ENCODE measurements at regions not wholly inside any gene's neighbourhood (a gene's known extent, or its start where the extent isn't known, plus 50 kb on each side); places are given as distances from the start of the nearest gene placed in this dataset.

DNA sequence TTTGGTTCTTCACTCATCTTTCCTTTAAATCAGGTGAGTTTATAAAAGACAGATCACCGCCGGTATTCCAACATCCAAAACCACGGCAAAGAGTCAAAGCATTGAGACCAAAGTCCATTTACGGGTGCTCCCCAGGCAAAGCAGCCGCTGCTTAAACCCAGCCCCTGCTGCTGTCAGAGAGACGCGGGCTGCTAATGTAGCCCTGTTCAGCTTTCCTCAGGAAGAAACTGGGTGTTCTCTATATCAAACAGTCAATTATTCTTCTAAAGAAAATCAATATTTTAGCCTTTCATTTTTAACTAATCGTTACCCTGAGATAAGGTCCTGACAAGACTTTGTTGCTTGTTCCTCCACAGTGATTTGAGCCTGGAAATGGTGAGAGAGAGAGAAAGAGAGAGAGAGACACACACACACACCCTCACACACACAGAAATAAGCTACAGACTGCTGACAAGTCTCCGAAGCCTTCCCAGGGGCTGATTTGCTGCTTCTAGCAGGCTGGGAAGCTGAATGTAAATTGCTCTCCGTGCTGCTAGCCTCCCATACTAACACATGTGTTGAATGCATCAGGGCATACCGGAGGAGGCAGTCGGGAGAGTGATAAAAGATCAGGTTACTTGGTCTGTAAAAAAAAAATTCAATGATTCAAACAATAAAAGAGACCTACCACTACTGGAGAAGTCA is 183.0 kb upstream of the ANK3 start:
- peak in 46 of 58 donors; percentile 3 to 78 (median 40) for DNase-seq

DNA sequence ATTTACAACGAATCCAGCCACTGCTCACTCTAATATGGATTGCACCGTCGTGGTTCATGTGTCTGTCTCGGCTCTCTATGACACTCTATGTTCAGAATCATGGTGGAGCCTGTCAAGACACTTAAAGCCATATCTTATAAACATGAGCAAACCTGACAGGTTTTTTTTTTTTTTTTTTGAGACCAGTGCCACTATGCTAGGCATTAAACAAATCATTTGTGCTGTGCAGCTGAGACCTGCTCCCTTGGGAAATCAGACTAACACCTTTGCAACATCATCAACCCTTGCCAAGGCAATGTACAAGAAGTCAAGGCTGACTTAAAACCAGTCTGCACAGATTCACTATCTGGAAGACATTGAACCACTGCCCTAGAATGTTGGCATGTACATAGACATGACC is 181.2 kb upstream of the ANK3 start:
- DNase-seq = peak in 1 of 58 donors; percentile 8

DNA sequence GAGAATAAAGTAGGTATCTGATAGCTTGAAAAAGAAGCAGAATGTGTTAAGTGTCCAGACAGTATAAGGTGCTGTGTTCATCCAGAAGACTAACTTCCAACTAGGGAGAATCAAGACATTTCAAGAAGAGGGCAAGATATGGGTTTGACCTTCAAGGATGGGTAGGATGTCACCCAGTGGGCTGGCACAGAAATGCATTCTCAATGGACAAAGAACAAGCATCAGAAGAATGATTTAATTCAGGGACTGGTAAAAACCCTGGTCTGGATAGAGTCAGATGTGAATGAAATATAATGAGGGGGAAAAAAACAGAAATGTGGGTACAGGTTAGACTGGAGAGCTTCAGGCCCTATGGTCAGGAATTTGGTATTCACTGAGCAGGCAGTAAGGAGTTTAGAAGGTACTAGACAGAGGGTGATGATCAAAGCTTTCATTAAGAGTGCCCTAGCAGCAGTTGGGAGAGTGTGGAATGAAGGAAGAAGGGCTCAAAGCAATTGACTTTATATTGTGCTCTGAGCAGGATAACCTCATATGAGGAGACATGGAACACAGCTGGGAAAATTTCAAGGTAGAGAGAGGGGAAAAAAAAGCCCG is 180.7 kb upstream of the ANK3 start:
- DNase-seq = peak in 15 of 58 donors; percentile 1 to 57 (median 22)

DNA sequence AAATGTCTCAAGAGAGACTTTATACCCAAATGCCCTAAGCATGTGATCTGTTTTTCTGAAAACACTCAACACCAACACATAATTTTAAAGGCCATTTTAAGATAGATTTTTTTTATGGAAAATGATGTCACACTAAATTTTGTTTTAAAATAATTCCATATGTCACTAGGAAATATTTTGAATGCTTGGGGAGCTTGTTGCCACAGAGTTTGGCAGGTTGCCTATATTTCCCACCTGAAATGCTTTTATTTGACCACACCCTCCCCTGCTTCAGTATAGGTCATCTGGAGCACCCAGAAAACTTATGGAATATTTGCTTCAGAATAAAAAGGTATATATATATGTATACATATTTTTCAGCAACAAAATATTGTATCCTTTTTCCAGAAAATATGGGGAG is 180.0 kb upstream of the ANK3 start:
- DNase-seq = no peak

DNA sequence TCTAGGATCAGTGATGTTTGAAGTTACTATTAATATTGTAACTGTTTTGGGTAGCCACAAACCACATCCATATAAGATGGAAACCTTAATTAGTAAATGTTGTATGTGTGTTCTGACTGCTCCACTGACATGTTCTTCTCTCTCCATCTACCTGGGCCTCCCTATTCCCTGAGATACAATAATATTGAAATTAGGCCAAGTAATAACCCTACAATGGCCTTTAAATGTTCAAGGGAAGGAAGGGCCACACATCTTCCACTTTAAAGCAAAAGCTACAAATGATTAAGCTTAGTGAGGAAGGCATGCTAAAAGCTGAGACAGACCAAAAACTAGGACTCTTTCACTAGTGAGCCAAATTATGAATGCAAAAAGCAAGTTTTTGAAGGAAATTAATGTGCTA is 176.4 kb upstream of the ANK3 start:
- DNase-seq = no peak

DNA sequence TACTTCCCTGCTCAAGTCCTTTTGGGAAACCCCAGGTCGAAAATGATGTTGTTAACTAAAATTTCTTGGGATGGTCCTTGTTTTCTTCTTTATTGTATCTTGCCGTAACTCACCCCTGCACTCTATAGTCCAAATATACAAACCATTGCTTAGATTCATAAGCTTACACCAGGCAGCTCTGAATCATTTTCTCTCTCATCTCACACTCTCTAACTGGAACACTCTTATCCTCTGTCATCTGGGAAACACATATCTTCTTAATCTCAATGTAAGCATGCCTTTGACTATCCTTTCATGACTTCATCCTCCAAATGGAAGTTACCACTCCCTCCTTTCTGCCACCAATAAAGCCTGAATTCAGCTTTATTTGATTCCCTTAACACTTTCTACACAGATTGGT is 175.8 kb upstream of the ANK3 start:
- DNase-seq = no peak

DNA sequence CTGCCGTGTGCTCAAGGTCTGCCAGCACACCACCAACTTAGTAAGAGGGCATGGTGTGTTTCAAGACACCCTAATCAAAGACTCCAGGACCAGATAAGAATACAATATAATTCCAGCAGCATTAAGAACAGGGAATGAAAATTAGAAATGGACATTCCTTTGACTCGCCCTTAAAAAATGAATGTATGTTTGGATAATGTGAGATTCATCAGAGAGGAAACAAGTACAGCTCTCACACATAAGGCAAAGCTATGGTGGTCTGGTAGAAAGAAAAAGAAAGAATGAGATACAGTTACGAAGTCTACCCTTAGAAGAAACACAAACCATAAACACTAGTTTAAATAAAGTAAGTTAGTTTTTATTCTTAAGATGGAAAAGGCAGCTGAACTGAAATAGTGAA is 174.8 kb upstream of the ANK3 start:
- no peak for DNase-seq

DNA sequence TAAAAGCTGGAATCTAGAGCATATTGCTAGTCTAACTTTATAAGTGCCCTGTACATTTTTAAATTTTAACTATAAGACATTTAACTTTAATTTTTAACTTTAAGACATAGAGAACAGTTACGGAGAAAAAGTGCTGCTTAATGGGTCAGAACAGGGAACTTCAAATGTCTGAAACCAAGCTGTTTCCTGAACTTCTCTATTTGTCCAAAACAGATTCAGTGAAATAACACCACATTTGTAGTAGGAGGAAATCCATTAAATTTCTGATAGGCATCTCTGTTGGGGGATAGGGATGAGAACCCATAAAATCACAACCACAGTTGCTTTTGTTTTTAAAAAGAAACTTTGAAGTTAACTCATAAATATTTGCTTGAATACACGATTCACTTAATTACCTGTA is 170.8 kb upstream of the ANK3 start:
- DNase-seq = no peak

DNA sequence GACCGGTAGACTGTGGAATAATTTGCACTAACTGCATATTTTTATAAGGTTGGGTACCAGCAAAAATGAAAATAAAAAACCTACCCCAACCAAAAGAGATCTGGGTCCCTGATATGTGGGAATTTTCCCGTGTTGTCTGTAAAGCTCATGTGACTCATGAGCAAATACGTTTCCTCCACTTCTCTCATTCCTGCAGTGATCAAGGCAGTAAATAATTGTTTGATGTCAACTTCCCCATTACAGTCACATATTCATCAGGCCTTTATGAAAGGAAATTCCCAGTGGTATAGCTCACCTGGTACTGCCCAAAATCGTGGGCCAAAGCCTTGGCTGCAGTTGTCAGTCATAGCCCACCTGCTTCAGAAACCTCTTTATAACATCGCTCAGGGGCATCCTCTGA is 166.0 kb upstream of the ANK3 start:
- DNase-seq = no peak

DNA sequence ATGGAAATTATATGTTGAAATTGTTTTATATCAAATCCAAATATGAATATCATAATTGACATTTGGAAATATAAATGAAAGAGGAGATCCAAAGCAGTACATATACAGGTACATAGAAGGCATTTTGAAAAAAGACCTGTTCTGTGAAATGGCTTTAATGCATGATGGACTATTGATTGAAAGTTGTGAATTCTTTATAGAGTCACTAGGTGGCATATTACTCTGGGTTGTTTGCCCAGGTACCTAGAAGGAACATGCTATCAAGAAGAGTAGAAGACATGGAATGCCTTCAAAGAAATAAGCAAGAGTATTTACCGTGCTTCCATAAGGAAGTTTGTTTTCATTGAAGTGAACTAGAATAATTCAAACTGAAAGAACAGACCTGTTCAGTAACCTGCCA is 160.0 kb upstream of the ANK3 start:
- no peak for DNase-seq

DNA sequence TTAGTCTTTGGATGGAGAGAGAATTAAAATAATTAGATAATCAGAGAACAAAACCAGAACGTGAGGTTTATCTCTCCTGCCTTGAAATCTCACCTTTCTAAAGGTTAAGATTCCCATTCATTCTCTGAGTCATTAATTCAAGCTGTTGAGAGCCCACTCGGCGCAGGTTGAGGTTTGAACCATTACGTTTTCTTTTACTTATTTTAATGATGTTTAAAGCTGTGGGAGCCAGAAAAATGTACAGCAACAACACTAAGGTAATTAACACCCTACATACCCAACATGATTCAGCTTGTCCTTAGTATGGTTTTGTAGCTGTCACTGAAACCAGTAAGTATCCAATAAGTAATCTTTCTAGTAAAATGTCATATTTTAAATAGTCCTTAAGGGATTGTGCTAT is 153.0 kb upstream of the ANK3 start:
- DNase-seq = no peak

DNA sequence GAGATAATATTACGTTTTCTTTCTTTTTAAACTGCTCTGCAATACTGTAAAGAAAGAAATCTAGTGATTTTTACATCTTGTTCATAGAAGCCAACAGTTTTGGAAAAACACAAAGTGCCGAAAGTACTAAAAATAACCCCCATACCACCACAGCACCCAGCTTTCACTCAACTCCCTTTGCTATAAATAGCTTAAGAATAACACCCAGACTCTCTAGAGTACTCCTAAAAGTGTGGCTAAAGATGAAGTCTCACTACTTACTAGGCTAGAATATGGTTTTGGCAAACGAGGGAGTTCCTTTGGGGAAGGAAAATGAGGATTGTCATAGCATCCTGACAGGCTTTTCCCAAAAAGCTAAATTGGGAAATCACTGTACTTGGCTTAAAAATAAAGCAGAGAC is 151.8 kb upstream of the ANK3 start:
- no peak for DNase-seq

DNA sequence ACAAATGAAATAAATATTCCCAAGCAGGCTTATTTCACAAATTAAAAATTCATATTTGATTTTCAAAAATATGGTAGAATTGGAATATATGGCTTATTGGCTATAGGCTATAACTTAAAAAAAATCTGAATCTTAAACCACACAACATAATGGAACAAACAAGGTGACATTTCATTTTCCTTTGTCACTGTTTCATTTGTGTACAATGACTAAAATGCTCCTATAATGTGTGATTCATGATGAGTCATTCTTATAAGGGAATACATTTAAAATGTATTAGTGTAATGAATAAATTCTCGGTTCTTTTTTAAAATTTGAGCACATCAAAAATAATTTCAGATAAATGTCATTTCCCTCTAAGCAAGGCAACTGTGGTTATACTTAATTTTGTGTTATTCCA is 148.0 kb upstream of the ANK3 start:
- no peak for DNase-seq

DNA sequence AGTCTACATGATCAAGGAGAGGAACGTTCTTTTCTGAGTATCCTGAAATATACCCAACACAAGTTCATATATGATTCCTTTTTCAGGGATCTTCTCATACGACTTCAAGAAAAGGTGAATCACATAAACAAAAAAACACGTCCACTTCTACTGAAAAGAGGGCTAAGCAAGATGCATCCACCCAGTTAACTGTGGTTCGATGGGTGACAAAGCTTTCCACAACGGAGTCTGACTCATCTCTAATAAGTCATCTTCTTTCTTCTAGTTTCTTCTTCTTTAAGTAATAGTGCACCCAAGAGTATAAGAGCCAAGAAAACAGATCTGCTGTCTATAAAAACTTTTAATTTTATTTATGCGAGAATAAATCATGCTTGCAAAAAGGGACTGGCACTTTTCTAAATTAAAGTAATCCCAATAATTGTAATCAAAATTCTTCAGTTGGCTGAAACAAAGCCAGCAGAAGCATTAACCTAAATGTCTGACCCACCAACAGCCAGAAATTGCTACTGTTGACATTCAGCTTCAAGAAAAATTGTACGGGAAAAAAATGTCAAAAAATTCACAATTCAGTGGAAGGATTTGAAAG is 146.9 kb upstream of the ANK3 start:
- no peak for DNase-seq

DNA sequence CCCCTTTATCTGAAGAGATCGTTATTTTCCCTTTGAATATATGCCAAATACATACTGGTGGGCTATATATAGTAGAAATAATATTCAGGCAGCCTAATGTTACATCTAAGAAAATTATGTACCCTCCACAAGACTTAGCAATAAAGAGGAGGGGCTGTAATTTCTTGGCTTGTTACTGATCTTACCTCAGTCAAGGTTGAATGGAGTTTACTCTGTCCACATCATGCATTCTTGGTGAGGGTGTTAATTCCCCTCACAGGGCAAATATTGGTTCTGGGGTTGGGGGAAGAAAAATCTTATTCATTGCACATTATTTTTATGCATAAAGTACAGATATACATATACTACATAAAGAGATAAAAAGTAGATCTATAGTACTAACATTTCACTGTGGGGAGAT is 145.8 kb upstream of the ANK3 start:
- DNase-seq = no peak

DNA sequence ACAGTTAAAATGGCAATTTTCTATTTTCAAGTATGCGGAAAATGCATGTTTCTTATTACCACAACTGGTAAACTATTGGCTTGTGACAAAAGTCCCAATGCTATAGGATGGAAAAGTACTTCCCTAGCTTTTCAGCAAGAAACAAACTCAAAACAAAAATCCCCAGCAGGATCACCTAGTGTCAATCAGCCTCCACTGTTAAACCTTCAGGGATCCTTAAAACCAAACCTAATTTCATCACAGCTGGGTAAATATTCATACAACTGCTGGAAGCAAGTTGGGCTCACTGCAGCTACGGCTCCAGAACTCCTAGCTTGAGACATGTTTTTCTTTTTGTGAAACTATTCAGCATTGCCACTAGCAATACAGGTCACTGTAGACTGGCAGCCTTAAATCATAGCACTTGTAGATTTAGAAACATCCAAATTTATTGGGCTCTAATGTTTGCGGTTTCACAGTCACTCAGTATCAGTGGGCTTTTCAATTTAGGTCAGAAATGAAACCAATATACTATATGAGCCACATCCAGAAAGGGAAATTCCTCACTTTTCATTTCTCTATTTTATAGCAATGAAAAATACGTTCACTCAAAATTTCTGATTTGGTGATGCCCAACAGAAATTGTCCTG is 145.2 kb upstream of the ANK3 start:
- peak in 1 of 58 donors; percentile 6 for DNase-seq

DNA sequence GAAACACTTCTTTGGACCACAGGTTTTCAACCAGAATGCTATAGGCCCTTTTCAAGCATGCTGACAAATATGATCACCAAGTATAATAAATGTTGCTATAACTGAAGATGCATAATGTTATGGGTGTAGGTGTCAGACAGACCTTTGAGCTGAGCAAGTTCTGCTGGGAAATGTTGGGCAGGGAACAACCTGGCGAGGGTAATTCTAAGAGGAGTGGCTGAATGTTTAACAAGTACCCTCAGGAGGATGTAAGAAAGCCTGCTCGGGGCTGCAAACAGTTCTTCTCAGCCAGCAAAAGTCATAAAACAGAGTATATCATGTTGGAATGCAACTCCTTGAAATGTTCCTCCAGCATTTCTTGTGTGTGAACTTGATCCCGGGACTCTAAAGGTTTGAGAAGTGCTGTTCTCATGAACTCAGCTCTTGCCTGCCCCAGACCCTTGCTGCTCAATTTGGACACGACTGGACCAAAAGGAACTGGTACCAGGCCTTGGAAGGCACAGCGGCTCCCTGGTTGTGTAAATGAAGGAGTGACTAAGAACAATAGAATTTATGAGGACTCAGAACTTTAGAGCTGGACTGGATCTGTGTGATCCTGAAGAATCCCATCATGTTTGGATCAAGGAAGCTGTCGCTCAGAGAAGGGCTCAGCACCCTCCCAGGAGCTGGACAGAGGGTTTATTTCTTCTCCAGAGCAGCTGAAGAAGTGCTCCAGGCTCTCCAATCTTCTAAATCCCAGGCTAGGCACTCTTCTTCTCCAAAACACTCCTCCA is 143.2 kb upstream of the ANK3 start:
- DNase-seq = no peak

DNA sequence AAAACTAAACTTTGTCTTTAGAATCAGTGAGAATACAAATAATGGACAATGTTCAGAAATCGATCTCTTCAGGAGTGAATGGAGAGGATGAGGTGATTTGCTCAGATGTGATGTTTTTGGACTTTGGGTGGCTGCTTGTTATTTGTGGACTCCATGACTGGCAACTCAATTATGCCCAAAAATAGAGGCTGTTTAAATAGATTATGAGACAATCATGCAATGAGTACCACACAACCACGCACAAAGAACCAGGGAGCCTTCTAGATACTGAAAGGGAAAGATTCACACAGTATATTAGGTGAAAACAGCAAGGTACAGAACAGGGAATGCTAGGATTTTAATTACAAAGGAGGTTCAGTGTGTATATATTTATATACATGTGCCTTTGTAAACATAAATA is 141.3 kb upstream of the ANK3 start:
- DNase-seq = no peak

DNA sequence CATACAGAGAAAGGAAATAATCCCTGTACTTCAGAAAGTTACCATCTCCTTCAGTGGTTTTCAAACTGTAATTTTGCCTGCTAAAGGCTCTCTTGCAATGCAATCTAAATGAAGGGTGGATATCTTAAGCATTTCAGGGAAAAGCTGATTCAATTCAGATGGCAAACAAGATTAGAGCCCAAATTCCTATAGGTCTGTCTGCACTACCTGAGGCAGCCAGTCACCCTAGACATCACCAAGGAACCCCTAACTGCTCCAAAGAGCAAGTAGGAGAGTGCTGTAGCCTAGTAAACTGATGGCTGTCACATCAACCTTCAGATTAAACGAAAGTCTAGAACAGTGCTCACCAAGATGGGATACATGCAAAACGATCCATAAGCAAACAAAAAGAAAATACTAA is 138.0 kb upstream of the ANK3 start:
- no peak for DNase-seq

DNA sequence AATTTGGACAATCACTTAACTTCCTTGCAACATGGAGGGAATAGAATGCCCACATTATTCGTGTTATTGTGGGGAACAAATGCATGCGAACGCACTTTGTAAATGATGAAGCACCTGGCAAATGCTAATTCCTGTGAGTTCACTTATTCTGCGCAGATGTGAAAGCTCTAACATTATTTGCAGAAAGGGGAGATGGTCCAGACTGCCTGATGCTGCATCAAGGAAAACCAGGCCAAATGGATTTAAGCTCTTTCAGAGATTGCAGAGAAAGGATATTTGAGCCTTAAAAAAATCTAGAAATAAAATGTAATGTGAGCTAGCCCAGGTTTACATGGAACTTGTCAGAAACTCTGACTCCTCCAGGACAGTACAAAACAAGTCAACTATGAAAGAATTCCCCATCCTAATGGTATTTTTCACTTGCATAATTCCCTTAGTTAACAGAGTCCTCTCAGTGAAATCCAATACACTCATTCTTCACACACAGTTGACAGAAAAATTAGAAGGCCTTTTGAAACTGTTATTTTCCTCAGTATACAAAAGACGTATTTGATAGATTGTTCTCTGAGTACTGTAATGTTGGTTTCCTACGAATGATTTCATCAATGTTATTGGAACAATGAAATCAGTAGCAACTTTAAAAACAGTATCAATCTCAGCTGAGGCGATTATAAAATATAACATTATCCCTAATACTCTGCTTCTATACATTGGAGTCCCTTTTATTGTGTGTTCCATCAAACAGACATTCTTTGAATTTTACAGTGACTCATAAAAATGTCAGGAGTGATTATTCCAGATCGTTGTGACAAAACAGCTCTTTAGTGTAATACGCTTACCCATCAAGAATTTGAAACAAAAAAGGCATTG is 136.3 kb upstream of the ANK3 start:
- DNase-seq = peak in 1 of 58 donors; percentile 24

DNA sequence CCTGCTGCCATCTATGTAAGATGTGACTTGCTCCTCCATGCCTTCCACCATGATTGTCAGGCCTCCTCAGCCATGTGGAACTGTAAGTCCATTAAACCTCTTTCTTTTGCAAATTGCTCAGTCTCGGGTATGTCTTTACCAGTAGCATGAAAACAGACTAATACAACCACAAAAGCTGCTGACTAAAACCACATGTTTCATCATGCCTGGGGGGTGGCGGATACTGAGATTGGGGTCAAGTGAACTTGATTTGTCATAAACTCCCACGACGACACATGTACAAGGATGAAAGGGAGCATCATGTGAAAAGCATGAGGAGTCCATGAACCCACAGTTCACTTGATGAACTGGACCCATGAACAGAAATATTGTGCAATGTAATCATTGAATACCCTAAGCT is 134.9 kb upstream of the ANK3 start:
- DNase-seq = no peak
